HG03039 (cell line): ENCODE measurements at regions not wholly inside any gene's neighbourhood (a gene's known extent, or its start where the extent isn't known, plus 50 kb on each side); places are given as distances from the start of the nearest gene placed in this dataset.
"Not testable (repeated sequence)": the region's sequence is repeated elsewhere in the genome, so short reads cannot be mapped to it uniquely, and the experiment has no call there.

Experiments used
- ATAC-seq: cut with Tn5 transposase; IDR thresholded peaks from one replicate; pipeline ENCODE4 v1.9.1; 2021; ENCODE audit warnings: mild to moderate bottlenecking, moderate library complexity; ENCODE audit not compliant: unreplicated experiment

GRCh38 chr10:61059636-61060035, 115.7 kb upstream of the RHOBTB1 start:
- no peak for ATAC-seq

- ATAC-seq: no peak
These were observed 108.7 kb upstream of the RHOBTB1 start for GRCh38 chr10:61052469-61053205.

GRCh38 chr10:61051344-61051743, 107.4 kb upstream of the RHOBTB1 start:
- ATAC-seq: no peak

GRCh38 chr10:61050120-61050745, 106.2 kb upstream of the RHOBTB1 start:
- no peak for ATAC-seq

- no peak for ATAC-seq
These were observed 105.4 kb upstream of the RHOBTB1 start for GRCh38 chr10:61049386-61049785.

- ATAC-seq: no peak
These were observed 104.0 kb upstream of the RHOBTB1 start for GRCh38 chr10:61047788-61048560.

GRCh38 chr10:61047081-61047480, 103.1 kb upstream of the RHOBTB1 start:
- ATAC-seq: no peak

- not testable (repeated sequence) for ATAC-seq
These were observed 101.5 kb upstream of the RHOBTB1 start for GRCh38 chr10:61045480-61045879.

- ATAC-seq: no peak
These were observed 98.5 kb upstream of the RHOBTB1 start for GRCh38 chr10:61042533-61042932.

- ATAC-seq: no peak
These were observed 96.5 kb upstream of the RHOBTB1 start for GRCh38 chr10:61040399-61041016.

GRCh38 chr10:61039868-61040267, 95.9 kb upstream of the RHOBTB1 start:
- ATAC-seq: no peak

- not testable (repeated sequence) for ATAC-seq
These were observed 93.4 kb upstream of the RHOBTB1 start for GRCh38 chr10:61037261-61037830.

GRCh38 chr10:61036148-61036547, 92.2 kb upstream of the RHOBTB1 start:
- not testable (repeated sequence) for ATAC-seq

GRCh38 chr10:61031341-61031740, 87.4 kb upstream of the RHOBTB1 start:
- no peak for ATAC-seq

GRCh38 chr10:61029411-61029810, 85.4 kb upstream of the RHOBTB1 start:
- no peak for ATAC-seq

GRCh38 chr10:61028861-61029361, 84.9 kb upstream of the RHOBTB1 start:
- ATAC-seq: no peak

- no peak for ATAC-seq
These were observed 80.8 kb upstream of the RHOBTB1 start for GRCh38 chr10:61024856-61025201.

- ATAC-seq: no peak
These were observed 80.3 kb upstream of the RHOBTB1 start for GRCh38 chr10:61024151-61024855.

GRCh38 chr10:61023053-61023452, 79.1 kb upstream of the RHOBTB1 start:
- no peak for ATAC-seq

GRCh38 chr10:61021926-61022325, 77.9 kb upstream of the RHOBTB1 start:
- ATAC-seq: no peak
